ENCODE measurements at regions not wholly inside any gene's neighbourhood (a gene's known extent, or its start where the extent isn't known, plus 50 kb on each side); places are given as distances from the start of the nearest gene placed in this dataset.

DNA sequence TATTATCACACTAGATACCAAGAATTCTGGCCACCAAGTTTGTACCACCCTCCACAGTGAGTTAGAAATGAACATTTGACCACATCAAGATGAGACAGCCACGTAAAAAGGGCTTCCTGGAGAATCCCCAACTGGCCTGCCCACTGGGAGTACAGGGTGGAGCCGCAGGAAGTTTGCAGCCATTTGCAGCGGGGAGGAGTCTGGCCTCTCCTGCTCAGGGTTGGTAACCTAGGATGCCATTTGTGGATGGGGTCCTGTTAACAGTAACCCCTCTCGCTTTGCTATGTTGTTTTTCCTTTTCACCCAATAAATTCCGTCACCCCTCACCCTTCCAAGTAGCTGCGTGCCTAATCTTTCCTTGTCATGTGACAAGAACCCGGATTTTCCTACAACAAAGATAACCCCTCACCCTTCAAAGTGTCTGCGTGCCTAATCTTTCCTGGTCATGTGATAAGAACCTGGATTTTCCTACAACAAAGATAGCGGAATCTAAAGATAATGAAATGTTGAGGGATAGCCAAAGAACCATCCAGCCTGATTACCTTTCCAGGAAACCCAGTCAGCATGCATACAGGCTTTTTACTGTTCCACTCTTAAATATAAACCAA lies 245.4 kb downstream of the NAF1 start:
- H3K27ac ChIP-seq = no peak overlapping the region
- no peak for TF ChIP-seq ZFX (IDR thresholded peaks at IDR 0.05; ENCODE audit: borderline replicate concordance)
- TF ChIP-seq, protein P1, sequence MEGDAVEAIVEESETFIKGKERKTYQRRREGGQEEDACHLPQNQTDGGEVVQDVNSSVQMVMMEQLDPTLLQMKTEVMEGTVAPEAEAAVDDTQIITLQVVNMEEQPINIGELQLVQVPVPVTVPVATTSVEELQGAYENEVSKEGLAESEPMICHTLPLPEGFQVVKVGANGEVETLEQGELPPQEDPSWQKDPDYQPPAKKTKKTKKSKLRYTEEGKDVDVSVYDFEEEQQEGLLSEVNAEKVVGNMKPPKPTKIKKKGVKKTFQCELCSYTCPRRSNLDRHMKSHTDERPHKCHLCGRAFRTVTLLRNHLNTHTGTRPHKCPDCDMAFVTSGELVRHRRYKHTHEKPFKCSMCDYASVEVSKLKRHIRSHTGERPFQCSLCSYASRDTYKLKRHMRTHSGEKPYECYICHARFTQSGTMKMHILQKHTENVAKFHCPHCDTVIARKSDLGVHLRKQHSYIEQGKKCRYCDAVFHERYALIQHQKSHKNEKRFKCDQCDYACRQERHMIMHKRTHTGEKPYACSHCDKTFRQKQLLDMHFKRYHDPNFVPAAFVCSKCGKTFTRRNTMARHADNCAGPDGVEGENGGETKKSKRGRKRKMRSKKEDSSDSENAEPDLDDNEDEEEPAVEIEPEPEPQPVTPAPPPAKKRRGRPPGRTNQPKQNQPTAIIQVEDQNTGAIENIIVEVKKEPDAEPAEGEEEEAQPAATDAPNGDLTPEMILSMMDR (IDR thresholded peaks at IDR 0.05) = no peak

DNA sequence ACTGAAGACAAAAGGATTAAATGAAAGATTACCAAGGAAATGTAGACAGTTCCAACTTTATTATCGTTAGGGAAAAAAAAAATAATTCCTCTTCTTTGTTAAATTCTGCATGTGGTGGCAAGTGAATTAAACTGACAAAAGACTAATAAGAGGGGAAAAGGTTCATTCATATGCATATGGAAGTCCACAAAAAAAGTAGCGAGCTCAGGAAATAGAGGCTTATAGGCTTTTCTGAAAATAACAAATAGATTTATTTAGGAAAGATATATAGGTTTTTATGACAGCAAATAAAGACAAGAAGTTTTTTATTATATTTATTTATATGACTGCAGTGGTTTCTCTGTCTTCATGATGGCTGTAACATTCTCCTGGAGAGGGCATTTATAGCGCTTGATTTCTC lies 246.0 kb downstream of the NAF1 start:
- no peak overlapping the region for H3K27ac ChIP-seq

DNA sequence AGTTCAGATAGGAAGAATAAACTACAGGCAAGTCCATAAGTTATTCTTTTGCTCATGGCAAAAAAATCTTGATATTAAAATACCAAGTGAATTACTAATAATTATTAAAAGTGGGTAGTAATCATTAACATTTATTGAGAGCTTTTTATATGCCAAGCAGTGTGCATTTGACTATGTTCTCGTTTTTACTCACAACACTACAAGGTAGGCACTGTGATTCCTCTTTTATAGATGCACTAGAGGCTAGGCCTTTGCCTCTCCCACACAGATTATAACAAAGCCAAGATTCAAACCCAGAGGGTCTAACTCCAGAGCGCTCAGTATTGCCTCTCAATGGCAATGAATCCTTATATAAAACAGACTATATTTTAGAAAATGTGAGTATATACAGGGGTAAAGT lies 254.2 kb downstream of the NAF1 start:
- H3K27ac ChIP-seq = no peak overlapping the region
- no peak for TF ChIP-seq ZFX (IDR thresholded peaks at IDR 0.05; ENCODE audit: borderline replicate concordance)
- TF ChIP-seq, protein P1 (IDR thresholded peaks at IDR 0.05) = no peak

More for the DNA sequence above, 246.0 kb downstream of the NAF1 start:
- TF ChIP-seq, protein P1 (IDR thresholded peaks at IDR 0.05) = no peak
- no peak for TF ChIP-seq ZFX (IDR thresholded peaks at IDR 0.05; ENCODE audit: borderline replicate concordance)

DNA sequence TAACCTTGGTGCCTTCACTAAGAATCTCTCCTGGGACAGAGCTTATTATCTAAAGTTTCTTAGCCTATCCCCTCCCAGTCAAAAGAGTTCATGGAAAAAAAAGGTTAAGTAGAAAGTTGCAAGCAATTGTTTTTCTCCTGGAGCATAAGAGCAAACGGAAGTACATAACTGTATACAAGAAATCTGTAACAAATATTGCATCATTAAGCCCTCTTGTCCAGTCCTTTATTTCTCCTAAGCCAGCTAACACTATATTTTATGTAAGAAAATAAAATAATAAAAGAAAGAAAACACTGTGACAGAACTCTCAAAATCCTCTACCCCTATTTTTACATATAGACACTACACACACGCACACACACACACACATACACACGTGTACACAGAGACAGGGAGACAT lies 255.3 kb downstream of the NAF1 start:
- TF ChIP-seq, protein P1 (IDR thresholded peaks at IDR 0.05) = no peak
- TF ChIP-seq ZFX (IDR thresholded peaks at IDR 0.05; ENCODE audit: borderline replicate concordance) = no peak
- H3K27ac ChIP-seq = no peak overlapping the region

DNA sequence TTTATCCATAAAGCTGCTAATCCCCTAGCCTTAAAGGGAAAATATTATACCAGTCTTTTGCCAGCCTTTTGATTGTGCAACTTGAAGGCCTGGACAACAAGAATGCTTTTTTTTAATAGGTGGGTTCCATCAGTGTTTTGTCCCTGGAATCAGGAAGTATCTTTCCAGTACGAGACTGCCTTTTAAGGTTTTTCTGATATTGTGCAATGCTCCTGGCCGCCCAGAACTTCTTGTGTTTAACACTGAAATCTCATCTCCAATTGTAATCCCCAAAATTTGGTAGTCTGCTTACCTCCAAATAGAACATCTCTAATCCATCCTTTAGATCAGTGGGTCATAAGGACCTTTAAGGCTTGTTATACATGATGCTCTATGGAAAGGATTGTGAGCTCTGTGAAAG lies 256.7 kb downstream of the NAF1 start:
- TF ChIP-seq ZFX (IDR thresholded peaks at IDR 0.05; ENCODE audit: borderline replicate concordance) = no peak
- TF ChIP-seq, protein P1 (IDR thresholded peaks at IDR 0.05) = no peak
- H3K27ac ChIP-seq = no peak overlapping the region

DNA sequence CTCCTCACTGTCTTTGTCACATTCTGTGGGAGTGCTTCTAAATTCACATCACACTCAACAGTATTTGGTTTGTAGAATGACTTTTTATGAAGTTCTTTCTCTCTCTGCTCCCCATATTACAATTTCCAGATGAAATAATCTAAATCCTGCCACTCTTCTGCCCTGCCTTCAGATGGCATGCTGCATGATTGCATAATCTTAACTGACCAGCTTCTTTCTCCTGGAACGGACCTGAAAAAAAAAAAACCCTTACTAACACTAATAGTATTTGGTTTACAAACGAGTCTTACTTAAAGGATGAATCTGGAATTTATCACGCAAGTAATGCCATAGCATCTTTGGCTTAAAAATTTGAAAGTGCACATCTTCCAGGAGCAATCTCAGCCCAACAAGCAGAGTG lies 272.3 kb downstream of the NAF1 start:
- TF ChIP-seq, protein P1 (IDR thresholded peaks at IDR 0.05) = no peak
- no peak for TF ChIP-seq ZFX (IDR thresholded peaks at IDR 0.05; ENCODE audit: borderline replicate concordance)
- H3K27ac ChIP-seq = no peak overlapping the region

DNA sequence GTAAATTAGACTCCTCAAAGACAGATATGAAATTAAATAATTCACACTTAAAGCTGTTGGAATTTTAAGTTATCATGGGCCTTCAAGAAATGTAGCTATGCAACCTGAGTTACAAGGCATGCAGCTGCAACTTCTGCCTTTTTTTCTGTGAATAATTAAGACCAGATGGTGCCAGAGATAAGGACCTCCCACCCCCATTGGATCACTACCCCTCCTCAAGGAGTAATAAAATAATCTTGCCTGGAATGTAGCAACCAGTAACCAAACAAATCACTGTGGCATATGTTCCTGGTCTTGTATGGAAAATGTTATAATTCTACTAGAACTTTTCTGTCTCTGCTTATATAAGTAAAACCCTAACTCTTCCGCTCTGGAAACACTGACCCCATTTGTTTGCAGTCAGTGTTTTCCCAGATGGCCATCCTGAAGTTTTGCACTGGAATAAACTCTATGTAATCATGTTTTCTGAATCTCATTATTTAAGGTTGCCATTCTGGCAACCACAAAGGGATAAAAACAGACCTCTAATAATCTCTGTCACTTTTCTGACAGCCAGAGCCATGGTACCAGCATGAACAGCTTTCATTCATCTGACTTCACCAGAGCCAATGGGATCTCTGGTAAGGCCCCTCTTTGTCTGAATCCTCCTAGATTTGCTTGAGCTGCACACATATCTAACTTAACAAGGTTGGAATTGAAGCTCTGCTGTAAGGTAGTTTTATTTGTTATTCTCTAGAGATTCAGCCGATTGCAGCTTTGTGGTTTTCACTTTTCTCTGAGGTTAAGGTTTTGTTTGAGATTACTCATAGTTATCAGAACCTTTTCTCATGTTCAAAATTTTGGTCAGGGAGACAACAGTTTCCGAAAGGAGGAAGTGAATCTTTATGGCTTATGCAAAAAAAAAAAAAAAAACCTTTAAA lies 274.6 kb downstream of the NAF1 start:
- TF ChIP-seq, protein P1 (IDR thresholded peaks at IDR 0.05) = no peak
- TF ChIP-seq ZFX (IDR thresholded peaks at IDR 0.05; ENCODE audit: borderline replicate concordance) = no peak
- H3K27ac ChIP-seq = no peak overlapping the region

Data from 22Rv1 (cell line).